GM21825 (cell line): ENCODE measurements at regions not wholly inside any gene's neighbourhood (a gene's known extent, or its start where the extent isn't known, plus 50 kb on each side); places are given as distances from the start of the nearest gene placed in this dataset.

Experiments
- ATAC-seq: cut with Tn5 transposase; IDR thresholded peaks from one replicate; pipeline ENCODE4 v1.9.1; 2021; ENCODE audit warnings: mild to moderate bottlenecking, moderate library complexity; ENCODE audit not compliant: unreplicated experiment

- no peak for ATAC-seq
Measured at GRCh38 chrX:9147726-9148125, 113.8 kb upstream of the FAM9B start.

DNA sequence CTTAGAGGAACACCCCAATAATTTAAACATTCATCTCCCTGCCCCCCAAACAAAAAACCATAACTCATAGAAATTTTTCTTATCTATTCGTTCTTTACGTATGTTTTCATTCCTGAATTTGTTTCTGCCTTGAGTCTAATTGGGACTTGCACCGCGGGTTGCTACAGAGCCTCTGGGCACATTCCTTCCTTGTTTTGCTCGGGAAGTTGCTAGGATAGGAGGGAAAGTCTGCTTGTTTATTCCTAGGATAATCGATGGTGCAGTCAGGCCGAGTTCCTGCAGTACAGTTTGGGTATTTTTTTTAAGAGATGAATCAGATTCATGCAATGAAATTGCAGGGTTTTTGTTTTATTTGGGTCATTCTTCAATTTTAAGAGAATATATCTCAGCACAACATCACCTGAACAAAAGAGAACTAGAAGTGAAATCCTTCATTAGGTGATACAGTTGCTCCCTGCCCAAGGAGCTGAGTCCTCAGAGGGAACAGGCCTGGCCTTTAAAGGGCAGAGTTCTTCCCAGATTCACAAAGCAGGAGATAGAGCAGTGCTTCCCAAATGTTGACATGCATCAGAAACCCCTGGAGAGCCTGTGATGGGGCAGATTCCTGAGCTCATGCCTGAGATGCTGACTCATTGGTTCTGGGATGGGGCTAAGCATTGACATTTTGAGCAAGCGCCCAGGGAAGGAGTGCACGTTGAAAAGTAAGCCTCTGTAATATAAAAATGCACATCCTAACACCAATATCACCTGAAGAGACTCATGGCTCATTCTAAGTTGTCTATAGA, 114.9 kb upstream of the FAM9B start:
- no peak for ATAC-seq

- ATAC-seq: no peak
Measured at GRCh38 chrX:9149501-9150245, 115.7 kb upstream of the FAM9B start.

DNA sequence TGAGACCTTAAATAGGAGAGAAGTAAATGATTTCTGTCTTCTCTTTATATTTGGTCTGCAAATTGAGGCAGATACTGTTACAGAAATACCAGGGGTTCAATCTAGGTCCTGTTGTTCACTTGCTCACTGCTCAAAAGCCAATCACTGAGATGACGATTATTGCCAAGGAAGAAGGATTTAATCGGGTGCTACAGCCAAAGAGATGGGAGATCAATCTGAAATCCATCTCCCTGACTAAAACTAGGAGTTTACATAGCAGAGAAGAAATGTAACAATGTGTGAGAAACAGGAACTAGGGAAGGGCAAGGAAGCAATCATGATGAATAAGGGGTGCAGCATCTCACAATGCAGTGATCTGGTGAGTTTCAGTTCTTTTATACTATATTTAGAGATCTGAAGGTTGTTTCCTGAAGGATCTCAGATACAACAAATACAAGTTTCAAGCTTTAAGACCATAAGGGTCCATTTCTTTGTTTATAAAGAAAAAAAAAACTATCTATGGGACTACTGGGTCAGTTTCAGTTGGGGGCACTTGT, 117.9 kb upstream of the FAM9B start:
- ATAC-seq: no peak

- ATAC-seq: no peak
Measured at GRCh38 chrX:9153300-9153699, 119.4 kb upstream of the FAM9B start.

DNA sequence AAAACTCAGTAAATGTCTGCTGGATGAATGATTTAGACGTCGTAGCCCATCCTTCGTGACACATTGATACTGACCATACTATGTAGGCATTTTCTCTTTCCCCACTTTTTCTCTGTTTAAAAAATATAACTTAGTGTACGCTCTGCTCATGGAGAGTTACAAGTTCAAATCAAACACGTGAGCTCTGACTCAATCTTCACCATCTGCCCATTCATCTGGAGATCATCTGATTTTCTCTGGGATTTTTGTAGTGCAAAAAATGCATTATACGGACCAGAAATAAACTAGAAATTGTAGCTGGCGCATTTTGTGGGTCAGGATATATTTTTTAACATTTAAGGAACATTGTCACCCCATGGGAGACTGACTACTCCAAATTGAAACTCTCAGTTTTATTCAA, 124.7 kb upstream of the FAM9B start:
- no peak for ATAC-seq

DNA sequence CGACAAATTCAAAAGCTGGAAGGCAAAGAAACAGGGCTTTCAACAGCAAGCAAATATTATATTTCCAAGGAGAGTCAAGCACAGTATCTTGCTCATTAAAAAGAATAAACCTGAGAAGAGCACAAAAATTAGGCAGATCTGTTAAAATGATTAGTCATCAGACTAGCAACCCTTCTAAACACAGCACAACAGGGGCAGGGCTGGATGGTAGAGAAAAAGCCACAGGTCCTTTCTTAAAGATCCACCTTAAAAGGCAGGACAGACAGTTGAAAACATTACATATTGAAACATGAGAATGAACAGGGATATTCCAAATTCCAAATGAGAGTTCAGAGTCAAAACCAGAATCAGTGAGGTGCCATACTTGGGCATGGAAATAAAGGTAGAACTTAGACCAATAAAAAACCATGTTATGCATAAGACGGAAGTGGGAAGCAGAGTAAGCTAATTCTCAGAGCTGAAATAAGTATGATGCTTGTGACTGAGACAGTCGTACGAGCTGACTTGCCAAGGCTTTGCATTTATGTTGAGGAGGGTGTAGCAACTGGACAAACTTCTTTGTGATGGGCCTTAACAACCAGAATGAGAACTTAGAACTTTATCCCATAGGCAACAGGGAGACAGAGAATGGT, 126.9 kb upstream of the FAM9B start:
- no peak for ATAC-seq

DNA sequence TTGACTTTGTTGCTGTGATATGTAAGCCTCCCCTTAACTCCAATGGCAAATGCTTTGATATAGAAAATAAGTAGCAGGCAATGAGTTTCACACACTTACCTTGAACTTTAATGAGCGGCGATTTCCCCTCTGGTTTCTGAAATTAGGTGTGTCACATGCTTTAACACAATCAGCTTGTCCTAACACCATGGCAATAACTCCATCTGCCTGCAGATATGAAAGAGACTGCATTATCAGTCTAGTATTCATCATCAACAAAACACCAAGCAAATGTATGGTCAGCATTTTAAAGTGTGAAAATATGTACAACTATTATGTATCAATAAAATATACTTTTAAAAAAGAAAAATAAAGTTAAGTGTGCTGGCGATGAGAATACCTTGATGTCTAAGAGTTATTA, 128.8 kb upstream of the FAM9B start:
- ATAC-seq: no peak

DNA sequence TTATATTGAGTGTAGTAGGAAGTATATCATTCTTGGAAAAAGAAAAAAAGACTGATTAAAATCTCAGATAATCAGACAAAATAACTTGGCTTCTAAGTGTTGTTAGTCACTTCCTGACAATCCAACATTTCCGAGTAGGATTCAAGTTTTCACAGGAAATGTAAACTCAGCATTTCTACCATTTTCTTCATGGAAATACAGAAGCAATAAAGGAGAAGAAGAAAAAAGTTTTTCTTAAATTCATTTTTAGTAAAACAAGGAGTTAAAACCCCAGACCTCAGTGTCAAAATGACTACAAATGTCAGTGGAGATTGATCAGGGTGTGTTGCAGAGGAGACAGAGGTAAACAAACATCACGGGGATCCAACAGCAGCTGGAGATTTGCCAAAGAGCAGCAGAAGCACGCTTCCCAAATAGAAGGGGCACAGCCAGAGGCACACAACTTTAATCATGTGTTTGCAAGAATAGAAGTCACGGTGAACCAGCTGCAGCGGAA, 129.3 kb upstream of the FAM9B start:
- ATAC-seq: no peak

DNA sequence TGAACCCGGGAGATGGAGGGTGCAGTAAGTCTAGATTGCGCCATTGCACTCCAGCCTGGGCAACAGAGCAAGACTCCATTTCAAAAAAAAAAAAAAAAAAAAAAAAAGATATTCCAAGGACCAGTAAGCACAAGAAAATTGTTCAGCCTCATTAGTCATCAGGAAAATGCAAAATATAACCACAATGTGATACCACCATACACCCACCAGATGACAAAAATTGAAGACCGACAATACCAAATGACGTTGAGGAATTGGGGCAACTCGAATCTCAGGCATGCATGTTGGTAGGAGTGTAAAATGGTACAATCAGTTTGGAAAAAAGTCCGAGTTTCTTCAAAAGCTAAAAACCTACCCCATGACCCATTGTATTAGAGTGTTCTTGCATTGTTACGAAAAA, 130.2 kb upstream of the FAM9B start:
- no peak for ATAC-seq

DNA sequence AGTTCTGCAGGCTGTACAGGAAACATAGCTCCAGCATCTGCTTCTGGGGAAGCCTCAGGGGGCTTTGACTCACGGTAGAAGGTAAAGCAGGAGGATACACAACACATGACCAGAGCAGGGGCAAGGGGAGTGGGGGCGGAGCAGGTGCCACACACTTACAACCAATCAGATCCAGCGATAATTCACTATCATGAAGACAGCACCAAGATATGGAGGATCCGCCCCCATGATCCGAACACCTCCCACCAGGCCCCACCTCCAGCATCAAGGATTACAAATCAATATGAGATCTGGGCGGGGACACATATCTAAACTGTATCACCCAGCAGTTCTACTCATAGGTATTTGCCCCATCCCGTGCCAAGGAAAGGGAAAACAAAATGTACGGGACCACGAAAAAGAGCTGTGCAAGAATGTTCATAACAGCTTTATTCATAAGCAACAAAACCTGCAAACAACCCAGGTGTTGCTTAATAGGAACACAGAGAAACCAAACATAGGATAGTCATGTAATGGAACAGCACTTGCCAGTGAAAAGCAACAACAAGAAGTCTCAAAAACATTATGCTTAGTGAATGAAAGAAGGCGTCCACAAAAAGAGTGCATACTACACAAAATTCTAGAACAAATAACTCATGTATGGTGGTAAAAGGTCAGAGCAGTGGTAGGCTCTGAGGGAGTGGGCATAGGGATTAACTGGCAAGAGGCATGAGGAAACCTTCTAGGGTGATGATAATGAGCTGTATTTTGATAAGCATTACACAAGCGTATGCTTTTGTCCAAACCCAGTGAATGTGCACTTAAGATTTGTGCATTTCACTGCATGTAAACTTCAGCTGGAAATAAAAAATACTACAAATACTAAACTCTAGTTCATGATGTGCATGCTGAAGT, 130.9 kb upstream of the FAM9B start:
- ATAC-seq: no peak

GRCh38 chrX:9166584-9166944, 132.6 kb upstream of the FAM9B start:
- ATAC-seq: no peak

DNA sequence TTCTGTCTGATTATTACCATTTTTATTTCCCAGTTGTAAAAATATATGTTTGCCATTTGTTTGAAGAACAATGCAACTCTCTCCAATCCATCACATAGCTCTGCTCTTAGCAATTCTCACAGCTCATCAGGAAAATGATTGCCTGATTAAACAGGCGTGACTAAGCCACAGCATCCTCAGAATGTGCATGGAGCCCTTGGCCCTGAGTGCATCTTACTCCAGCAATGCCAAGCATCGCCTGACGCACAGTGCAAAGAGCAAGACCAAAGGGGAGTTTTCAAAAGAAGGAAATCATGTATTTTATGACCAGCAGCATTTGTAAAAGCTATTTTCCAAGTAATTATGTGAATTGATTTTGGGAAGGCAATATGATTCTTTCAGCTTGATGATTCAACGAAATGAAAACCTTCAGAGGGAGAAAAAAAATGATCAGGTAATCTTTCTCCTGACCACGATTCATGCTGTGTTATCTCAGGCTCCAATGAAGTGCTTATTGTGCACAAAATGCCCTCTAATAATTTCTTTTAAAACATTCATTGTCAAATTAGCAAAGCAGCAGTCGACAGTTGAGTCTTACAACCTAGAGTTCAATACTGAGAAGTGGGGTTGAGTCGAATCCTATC, 138.0 kb upstream of the FAM9B start:
- no peak for ATAC-seq

DNA sequence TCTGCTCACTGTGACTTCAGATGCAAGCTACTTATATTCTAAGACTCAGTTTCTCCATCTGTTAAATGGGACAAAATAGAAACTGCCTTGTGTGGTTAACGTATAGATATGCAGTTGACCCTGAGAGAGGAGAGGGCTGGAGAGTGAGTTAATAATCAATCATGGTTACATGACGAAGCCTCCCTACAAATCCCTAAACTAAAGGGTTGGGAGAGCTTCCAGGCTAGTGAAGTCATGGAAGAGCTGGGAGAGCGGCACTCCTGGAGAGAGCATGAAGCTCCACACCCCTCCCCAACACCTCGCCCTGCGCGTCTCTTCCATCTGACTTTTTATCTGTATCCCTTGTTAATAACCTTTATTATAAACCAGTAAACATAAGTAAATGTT, 138.5 kb upstream of the FAM9B start:
- ATAC-seq: no peak

DNA sequence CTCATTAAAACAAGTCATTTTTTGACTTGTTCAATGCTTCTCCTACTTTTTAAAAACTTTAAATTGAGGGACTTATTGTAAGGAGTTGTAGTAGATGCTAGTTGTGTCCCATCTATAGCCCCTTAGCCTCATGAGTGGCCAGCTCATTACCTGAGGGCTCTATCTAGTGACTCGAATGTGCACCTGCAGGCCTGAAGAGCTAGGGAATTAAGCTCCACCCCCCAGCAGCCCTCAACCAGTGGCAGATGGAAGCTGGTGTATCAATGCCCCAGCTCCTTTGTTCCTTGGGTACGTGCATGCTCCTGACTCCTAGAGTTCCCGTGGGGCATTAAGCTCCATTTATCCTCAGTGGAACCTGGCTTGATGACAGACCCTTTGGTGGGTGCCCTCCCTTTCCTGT, 146.7 kb upstream of the FAM9B start:
- no peak for ATAC-seq

DNA sequence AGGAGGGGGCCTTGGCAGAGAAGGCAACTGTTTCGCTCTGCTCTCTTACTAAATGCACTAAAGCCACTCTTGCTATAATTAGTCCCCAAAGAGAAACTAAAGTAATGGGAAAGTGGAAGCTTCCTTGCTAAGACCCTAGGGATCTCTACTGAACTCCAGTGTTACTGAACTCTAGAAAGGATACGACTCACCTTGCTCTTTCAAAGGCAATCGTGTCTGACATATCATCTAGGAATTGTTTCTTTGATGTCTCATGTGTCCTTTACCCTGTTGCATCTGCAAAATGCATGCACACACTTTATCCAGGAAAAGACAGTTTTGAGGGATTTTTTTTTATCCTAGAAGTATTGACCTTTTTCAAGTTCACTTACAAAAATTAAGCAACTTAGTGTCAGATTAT, 148.1 kb upstream of the FAM9B start:
- ATAC-seq: no peak

DNA sequence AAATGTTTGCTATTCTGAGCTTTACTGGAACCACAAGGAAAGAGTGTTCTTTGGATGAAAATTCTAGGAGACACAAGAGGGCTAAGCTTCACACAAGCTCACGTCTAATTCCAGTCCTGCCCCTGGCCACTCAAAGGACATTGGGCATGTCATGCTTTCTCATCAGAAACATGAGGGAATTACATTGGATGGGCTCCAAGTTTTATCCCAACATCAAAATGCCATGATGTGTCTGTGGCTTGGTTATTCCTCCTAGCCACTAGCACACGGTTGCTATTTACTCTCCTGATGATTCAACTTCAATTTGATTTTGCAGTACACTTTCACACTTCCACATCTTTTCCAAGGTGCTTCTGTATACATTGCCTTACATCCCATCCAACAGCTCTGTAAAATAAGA, 149.6 kb upstream of the FAM9B start:
- ATAC-seq: no peak

DNA sequence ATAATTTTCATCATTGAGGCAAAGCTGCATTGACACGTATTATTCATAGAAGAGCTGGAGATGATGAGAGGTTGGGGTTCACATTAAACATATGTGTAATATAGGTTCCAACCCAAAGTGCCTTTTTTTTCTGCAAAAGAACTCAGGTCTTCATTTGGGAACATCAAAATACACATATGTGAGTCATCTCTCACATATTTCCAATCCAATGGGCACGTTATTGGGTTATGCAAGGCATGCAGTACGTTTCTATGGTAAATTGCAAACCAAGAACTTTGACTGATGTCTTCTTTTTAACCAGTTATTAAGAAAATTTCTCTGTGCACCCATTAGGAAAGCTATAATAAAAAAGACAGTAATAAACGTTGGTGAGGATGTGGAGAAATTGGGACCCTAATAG, 150.3 kb upstream of the FAM9B start:
- ATAC-seq: no peak

GRCh38 chrX:9188117-9188516, 154.2 kb upstream of the FAM9B start:
- ATAC-seq: no peak

DNA sequence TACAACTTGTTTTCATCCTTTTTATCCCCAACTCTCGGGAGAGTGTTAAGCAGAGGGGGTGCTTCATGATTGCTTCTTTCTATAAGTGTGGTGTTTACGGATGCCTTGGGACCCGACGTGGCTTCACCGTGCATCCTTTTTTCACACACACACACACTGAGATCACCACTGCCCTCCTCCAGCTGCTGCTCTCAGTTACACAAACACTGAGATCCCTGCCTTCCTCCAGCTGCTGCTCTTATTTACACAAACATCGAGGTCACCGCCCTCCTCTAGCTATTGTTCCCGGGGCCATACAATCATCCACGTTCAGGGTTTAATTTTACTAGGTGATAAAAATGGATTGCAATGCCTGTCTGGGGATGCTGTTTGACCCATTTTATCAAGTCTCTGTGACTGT, 155.4 kb upstream of the FAM9B start:
- no peak for ATAC-seq
